AG08395 (cell line): ENCODE measurements at regions not wholly inside any gene's neighbourhood (a gene's known extent, or its start where the extent isn't known, plus 50 kb on each side); places are given as distances from the start of the nearest gene placed in this dataset.

ENCODE experiments used
- DNase-seq: peaks from one replicate; pipeline ENCODE4 v3.0.0; 2012; ENCODE audit warnings: mixed read lengths, low spot score

- no peak for DNase-seq
Observed at GRCh38 chr10:120641695-120642094, 184.7 kb downstream of the PLPP4 start.

GRCh38 chr10:120643351-120643750 is 186.3 kb downstream of the PLPP4 start:
- no peak for DNase-seq

- DNase-seq: no peak
Observed at GRCh38 chr10:120644556-120645410, 187.8 kb downstream of the PLPP4 start.

- no peak for DNase-seq
Observed at GRCh38 chr10:120646159-120646732, 189.2 kb downstream of the PLPP4 start.

- no peak for DNase-seq
Observed at GRCh38 chr10:120646738-120647456, 189.9 kb downstream of the PLPP4 start.

- no peak for DNase-seq
Observed at GRCh38 chr10:120650705-120651399, 193.8 kb downstream of the PLPP4 start.

- no peak for DNase-seq
Observed at GRCh38 chr10:120656107-120656506, 195.1 kb upstream of the WDR11 start.

- no peak for DNase-seq
Observed at GRCh38 chr10:120657371-120657770, 193.8 kb upstream of the WDR11 start.

- DNase-seq: no peak
Observed at GRCh38 chr10:120658943-120659885, 191.9 kb upstream of the WDR11 start.

- DNase-seq: no peak
Observed at GRCh38 chr10:120666308-120666707, 184.9 kb upstream of the WDR11 start.

- DNase-seq: no peak
Observed at GRCh38 chr10:120667276-120667675, 183.9 kb upstream of the WDR11 start.

- no peak for DNase-seq
Observed at GRCh38 chr10:120671491-120671890, 179.7 kb upstream of the WDR11 start.

GRCh38 chr10:120683454-120683853 is 167.7 kb upstream of the WDR11 start:
- no peak for DNase-seq

- DNase-seq: no peak
Observed at GRCh38 chr10:120684226-120684625, 166.9 kb upstream of the WDR11 start.

- no peak for DNase-seq
Observed at GRCh38 chr10:120685136-120685535, 166.0 kb upstream of the WDR11 start.

- no peak for DNase-seq
Observed at GRCh38 chr10:120688928-120689327, 162.2 kb upstream of the WDR11 start.

GRCh38 chr10:120689777-120690529 is 161.2 kb upstream of the WDR11 start:
- no peak for DNase-seq

- no peak for DNase-seq
Observed at GRCh38 chr10:120691625-120692024, 159.5 kb upstream of the WDR11 start.

- DNase-seq: no peak
Observed at GRCh38 chr10:120700426-120700825, 150.7 kb upstream of the WDR11 start.

- DNase-seq: no peak
Observed at GRCh38 chr10:120701381-120701780, 149.8 kb upstream of the WDR11 start.

- DNase-seq: no peak
Observed at GRCh38 chr10:120702032-120702431, 149.1 kb upstream of the WDR11 start.
